HepG2 (cell line): ENCODE measurements at regions not wholly inside any gene's neighbourhood (a gene's known extent, or its start where the extent isn't known, plus 50 kb on each side); places are given as distances from the start of the nearest gene placed in this dataset.

Source experiments
- HDAC1 ChIP-seq: sonication (generic); formaldehyde crosslinking; IDR thresholded peaks from 2 replicates; pipeline ENCODE4 v1.5.1; 2020; ENCODE audit warnings: mild to moderate bottlenecking, missing genetic modification reagents
- TRIM24 ChIP-seq: sonication (generic); formaldehyde crosslinking; IDR thresholded peaks from 2 replicates; pipeline ENCODE4 v1.8.0; 2022; ENCODE audit warnings: mild to moderate bottlenecking, missing genetic modification reagents
- ZNF143 ChIP-seq: sonication (generic); formaldehyde crosslinking; IDR thresholded peaks from 2 replicates; pipeline ENCODE4 v1.4.0; 2020; ENCODE audit warnings: missing genetic modification reagents
- ZNF569 ChIP-seq: sonication (generic); formaldehyde crosslinking; IDR thresholded peaks from 2 replicates; pipeline ENCODE4 v1.5.0; 2020; ENCODE audit warnings: mild to moderate bottlenecking, missing genetic modification reagents, moderate library complexity, borderline replicate concordance
- TF ChIP-seq, protein P1 (sequence below): sonication (generic); formaldehyde crosslinking; IDR thresholded peaks from 2 replicates; pipeline ENCODE4 v1.5.0; 2020; ENCODE audit warnings: missing genetic modification reagents
- TF ChIP-seq, protein P2 (sequence below): sonication (generic); formaldehyde crosslinking; IDR thresholded peaks from 2 replicates; pipeline ENCODE4 v1.4.0; 2020; ENCODE audit warnings: mild to moderate bottlenecking, missing genetic modification reagents
- TF ChIP-seq, protein P3 (sequence below): sonication (generic); formaldehyde crosslinking; IDR thresholded peaks from 2 replicates; pipeline ENCODE4 v1.4.0; 2020; ENCODE audit warnings: missing genetic modification reagents
- TF ChIP-seq, protein P4 (sequence below): sonication (generic); formaldehyde crosslinking; conservative IDR thresholded peaks from 2 replicates; pipeline ENCODE4 v1.8.0; 2022; ENCODE audit warnings: low read depth, missing genetic modification reagents

DNA sequence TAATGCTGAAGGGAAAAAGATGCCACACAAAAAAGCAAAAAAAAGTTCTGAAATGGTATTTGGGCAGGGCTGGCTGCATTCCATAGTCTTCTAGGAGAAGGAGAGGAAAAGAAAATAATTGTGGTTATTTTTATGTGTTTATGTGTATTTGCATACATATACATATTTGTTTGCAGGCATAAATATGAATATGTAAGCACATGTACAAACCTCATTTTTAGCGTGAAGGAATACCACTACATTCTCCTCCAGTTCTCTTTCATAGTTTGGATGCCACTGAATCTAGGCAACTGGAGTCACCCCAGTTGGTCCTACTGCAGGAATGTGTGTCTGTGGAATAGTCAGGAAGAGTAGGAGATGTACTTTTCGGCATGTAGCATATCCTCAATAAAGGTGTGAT lies 181.1 kb downstream of the YTHDC2 start (continued):
- no peak for TF ChIP-seq TRIM24
- no peak for TF ChIP-seq ZNF143 (CRISPR knock-in tag)
- TF ChIP-seq, protein P1, sequence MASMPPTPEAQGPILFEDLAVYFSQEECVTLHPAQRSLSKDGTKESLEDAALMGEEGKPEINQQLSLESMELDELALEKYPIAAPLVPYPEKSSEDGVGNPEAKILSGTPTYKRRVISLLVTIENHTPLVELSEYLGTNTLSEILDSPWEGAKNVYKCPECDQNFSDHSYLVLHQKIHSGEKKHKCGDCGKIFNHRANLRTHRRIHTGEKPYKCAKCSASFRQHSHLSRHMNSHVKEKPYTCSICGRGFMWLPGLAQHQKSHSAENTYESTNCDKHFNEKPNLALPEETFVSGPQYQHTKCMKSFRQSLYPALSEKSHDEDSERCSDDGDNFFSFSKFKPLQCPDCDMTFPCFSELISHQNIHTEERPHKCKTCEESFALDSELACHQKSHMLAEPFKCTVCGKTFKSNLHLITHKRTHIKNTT: no peak
- TF ChIP-seq HDAC1 (CRISPR knock-in tag): no peak
- no peak for TF ChIP-seq ZNF569 (CRISPR knock-in tag)
- TF ChIP-seq, protein P2, sequence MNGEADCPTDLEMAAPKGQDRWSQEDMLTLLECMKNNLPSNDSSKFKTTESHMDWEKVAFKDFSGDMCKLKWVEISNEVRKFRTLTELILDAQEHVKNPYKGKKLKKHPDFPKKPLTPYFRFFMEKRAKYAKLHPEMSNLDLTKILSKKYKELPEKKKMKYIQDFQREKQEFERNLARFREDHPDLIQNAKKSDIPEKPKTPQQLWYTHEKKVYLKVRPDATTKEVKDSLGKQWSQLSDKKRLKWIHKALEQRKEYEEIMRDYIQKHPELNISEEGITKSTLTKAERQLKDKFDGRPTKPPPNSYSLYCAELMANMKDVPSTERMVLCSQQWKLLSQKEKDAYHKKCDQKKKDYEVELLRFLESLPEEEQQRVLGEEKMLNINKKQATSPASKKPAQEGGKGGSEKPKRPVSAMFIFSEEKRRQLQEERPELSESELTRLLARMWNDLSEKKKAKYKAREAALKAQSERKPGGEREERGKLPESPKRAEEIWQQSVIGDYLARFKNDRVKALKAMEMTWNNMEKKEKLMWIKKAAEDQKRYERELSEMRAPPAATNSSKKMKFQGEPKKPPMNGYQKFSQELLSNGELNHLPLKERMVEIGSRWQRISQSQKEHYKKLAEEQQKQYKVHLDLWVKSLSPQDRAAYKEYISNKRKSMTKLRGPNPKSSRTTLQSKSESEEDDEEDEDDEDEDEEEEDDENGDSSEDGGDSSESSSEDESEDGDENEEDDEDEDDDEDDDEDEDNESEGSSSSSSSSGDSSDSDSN (CRISPR knock-in tag): no peak
- TF ChIP-seq, protein P3, sequence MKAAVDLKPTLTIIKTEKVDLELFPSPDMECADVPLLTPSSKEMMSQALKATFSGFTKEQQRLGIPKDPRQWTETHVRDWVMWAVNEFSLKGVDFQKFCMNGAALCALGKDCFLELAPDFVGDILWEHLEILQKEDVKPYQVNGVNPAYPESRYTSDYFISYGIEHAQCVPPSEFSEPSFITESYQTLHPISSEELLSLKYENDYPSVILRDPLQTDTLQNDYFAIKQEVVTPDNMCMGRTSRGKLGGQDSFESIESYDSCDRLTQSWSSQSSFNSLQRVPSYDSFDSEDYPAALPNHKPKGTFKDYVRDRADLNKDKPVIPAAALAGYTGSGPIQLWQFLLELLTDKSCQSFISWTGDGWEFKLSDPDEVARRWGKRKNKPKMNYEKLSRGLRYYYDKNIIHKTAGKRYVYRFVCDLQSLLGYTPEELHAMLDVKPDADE (CRISPR knock-in tag): no peak
- TF ChIP-seq, protein P4, sequence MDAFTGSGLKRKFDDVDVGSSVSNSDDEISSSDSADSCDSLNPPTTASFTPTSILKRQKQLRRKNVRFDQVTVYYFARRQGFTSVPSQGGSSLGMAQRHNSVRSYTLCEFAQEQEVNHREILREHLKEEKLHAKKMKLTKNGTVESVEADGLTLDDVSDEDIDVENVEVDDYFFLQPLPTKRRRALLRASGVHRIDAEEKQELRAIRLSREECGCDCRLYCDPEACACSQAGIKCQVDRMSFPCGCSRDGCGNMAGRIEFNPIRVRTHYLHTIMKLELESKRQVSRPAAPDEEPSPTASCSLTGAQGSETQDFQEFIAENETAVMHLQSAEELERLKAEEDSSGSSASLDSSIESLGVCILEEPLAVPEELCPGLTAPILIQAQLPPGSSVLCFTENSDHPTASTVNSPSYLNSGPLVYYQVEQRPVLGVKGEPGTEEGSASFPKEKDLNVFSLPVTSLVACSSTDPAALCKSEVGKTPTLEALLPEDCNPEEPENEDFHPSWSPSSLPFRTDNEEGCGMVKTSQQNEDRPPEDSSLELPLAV (CRISPR knock-in tag): no peak
